Fibroblast of skin of scalp (primary cell): ENCODE measurements at regions not wholly inside any gene's neighbourhood (a gene's known extent, or its start where the extent isn't known, plus 50 kb on each side); places are given as distances from the start of the nearest gene placed in this dataset.
"Not testable (repeated sequence)": the region's sequence is repeated elsewhere in the genome, so short reads cannot be mapped to it uniquely, and the experiment has no call there.

Source experiments
- DNase-seq: peaks from one replicate; pipeline ENCODE4 v3.0.0-alpha.2; 2013

- DNase-seq, result no peak
Observed at GRCh38 chr6:50962213-50962759, 143.6 kb downstream of the TFAP2B start.

GRCh38 chr6:50963952-50964351, 145.3 kb downstream of the TFAP2B start:
- DNase-seq, result no peak

GRCh38 chr6:50965495-50965894, 146.8 kb downstream of the TFAP2B start:
- no peak for DNase-seq

GRCh38 chr6:50966532-50966931, 147.9 kb downstream of the TFAP2B start:
- no peak for DNase-seq

GRCh38 chr6:50966986-50967385, 148.3 kb downstream of the TFAP2B start:
- DNase-seq, result no peak

- not testable (repeated sequence) for DNase-seq
Observed at GRCh38 chr6:50968246-50968645, 149.6 kb downstream of the TFAP2B start.

- DNase-seq, result no peak
Observed at GRCh38 chr6:50970908-50971307, 152.2 kb downstream of the TFAP2B start.

GRCh38 chr6:50973464-50973863, 154.8 kb downstream of the TFAP2B start:
- DNase-seq, result no peak

- no peak for DNase-seq
Observed at GRCh38 chr6:50974319-50974718, 155.6 kb downstream of the TFAP2B start.

GRCh38 chr6:50975216-50975615, 156.5 kb downstream of the TFAP2B start:
- no peak for DNase-seq

- no peak for DNase-seq
Observed at GRCh38 chr6:50976907-50977306, 158.2 kb downstream of the TFAP2B start.

GRCh38 chr6:50977796-50978195, 159.1 kb downstream of the TFAP2B start:
- DNase-seq, result no peak

GRCh38 chr6:50978380-50979170, 159.9 kb downstream of the TFAP2B start:
- no peak for DNase-seq

GRCh38 chr6:50979171-50979525, 160.5 kb downstream of the TFAP2B start:
- DNase-seq, result no peak

- no peak for DNase-seq
Observed at GRCh38 chr6:50984135-50984534, 165.5 kb downstream of the TFAP2B start.

- DNase-seq, result no peak
Observed at GRCh38 chr6:50986319-50986718, 167.6 kb downstream of the TFAP2B start.

- no peak for DNase-seq
Observed at GRCh38 chr6:50989123-50989522, 170.5 kb downstream of the TFAP2B start.

- peak; percentile 22 for DNase-seq
Observed at GRCh38 chr6:50990750-50991446, 172.2 kb downstream of the TFAP2B start.

- DNase-seq, result no peak
Observed at GRCh38 chr6:50992232-50992631, 173.6 kb downstream of the TFAP2B start.

- DNase-seq, result no peak
Observed at GRCh38 chr6:50992704-50993625, 174.3 kb downstream of the TFAP2B start.

GRCh38 chr6:50993941-50994720, 175.5 kb downstream of the TFAP2B start:
- no peak for DNase-seq

- DNase-seq, result no peak
Observed at GRCh38 chr6:50995036-50995435, 176.4 kb downstream of the TFAP2B start.
